ENCODE measurements at regions not wholly inside any gene's neighbourhood (a gene's known extent, or its start where the extent isn't known, plus 50 kb on each side); places are given as distances from the start of the nearest gene placed in this dataset.

DNA sequence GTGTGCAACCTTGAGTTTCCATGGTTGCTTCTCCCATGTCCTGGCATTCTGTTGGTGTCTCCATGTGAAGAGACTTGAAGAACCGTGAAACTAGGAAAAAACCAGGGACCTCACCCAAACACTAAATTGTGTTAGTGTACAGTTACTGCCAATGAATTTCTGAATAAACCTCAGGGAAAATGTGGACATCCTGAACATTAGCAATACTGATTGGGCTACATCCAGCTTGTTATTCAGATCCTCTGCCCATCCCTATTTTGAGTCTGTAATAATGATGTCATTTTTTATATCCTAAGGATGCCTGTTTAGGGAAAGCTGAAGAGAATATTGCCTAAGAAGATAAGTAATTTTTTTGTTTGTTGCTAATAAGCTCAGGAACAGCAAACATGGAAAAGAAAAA is 262.7 kb downstream of the TMA16 start:
- Histone ChIP-seq H3K9me3 (ENCODE audit: control insufficient read depth in 4 of 4, low read length in 3 of 4) (no peaks in the 10 kb centered on the region), H3K4me3 (ENCODE audit: low read depth in 1 of 3, low read length in 3 of 3) (no peak overlapping the region), H3K27ac (ENCODE audit: low read depth in 1 of 2, low read length in 2 of 2) (no peak overlapping the region), H3K9ac (ENCODE audit: low read depth in 1 of 2, low read length in 2 of 2) (no peak overlapping the region), H3K27me3 (ENCODE audit: control insufficient read depth in 4 of 4, insufficient read depth in 4 of 4, low read length in 3 of 4) (peaks cover 0 to 3% (median 0%) of the 10 kb centered on the region in 4 donors), H3K36me3 (ENCODE audit: control insufficient read depth in 4 of 4, insufficient read depth in 3 of 4, low read depth in 1 of 4, low read length in 3 of 4) (no peaks in the 10 kb centered on the region), H3K4me1 (ENCODE audit: control insufficient read depth in 4 of 4, insufficient read depth in 4 of 4, low read length in 3 of 4) (no peaks in the 10 kb centered on the region)
- DNase-seq (ENCODE audit: low spot score): no peak
- TF ChIP-seq JUND (IDR thresholded peaks at IDR 0.05): no peak
- TF ChIP-seq EGR1 (IDR thresholded peaks at IDR 0.05; ENCODE audit: low read depth in 2 of 2): no peak
- TF ChIP-seq, protein P1, sequence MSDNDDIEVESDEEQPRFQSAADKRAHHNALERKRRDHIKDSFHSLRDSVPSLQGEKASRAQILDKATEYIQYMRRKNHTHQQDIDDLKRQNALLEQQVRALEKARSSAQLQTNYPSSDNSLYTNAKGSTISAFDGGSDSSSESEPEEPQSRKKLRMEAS (IDR thresholded peaks at IDR 0.05): no peak
- no peak for TF ChIP-seq YY1 (IDR thresholded peaks at IDR 0.05)
- TF ChIP-seq HNF4G (IDR thresholded peaks at IDR 0.05): no peak
- TF ChIP-seq, protein P2, sequence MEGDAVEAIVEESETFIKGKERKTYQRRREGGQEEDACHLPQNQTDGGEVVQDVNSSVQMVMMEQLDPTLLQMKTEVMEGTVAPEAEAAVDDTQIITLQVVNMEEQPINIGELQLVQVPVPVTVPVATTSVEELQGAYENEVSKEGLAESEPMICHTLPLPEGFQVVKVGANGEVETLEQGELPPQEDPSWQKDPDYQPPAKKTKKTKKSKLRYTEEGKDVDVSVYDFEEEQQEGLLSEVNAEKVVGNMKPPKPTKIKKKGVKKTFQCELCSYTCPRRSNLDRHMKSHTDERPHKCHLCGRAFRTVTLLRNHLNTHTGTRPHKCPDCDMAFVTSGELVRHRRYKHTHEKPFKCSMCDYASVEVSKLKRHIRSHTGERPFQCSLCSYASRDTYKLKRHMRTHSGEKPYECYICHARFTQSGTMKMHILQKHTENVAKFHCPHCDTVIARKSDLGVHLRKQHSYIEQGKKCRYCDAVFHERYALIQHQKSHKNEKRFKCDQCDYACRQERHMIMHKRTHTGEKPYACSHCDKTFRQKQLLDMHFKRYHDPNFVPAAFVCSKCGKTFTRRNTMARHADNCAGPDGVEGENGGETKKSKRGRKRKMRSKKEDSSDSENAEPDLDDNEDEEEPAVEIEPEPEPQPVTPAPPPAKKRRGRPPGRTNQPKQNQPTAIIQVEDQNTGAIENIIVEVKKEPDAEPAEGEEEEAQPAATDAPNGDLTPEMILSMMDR (IDR thresholded peaks at IDR 0.05; ENCODE audit: low read depth, low read length, missing input control): no peak
- TF ChIP-seq, protein P3, sequence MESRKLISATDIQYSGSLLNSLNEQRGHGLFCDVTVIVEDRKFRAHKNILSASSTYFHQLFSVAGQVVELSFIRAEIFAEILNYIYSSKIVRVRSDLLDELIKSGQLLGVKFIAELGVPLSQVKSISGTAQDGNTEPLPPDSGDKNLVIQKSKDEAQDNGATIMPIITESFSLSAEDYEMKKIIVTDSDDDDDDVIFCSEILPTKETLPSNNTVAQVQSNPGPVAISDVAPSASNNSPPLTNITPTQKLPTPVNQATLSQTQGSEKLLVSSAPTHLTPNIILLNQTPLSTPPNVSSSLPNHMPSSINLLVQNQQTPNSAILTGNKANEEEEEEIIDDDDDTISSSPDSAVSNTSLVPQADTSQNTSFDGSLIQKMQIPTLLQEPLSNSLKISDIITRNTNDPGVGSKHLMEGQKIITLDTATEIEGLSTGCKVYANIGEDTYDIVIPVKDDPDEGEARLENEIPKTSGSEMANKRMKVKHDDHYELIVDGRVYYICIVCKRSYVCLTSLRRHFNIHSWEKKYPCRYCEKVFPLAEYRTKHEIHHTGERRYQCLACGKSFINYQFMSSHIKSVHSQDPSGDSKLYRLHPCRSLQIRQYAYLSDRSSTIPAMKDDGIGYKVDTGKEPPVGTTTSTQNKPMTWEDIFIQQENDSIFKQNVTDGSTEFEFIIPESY (IDR thresholded peaks at IDR 0.05): no peak
- TF ChIP-seq TAF1 (conservative IDR thresholded peaks at IDR 0.05): no peak
- TF ChIP-seq RAD21 (IDR thresholded peaks at IDR 0.05): no peak
- TF ChIP-seq HNF4A (conservative IDR thresholded peaks at IDR 0.05): no peak
- TF ChIP-seq RXRA (IDR thresholded peaks at IDR 0.05): no peak
- TF ChIP-seq GABPA (IDR thresholded peaks at IDR 0.05 in 1 of 2, conservative IDR thresholded peaks at IDR 0.05 in 1 of 2): no peak
- TF ChIP-seq FOXA1 (IDR thresholded peaks at IDR 0.05): no peak
- TF ChIP-seq FOXA2 (IDR thresholded peaks at IDR 0.05): no peak
- no peak for TF ChIP-seq SP1 (IDR thresholded peaks at IDR 0.05)
- TF ChIP-seq, protein P4, sequence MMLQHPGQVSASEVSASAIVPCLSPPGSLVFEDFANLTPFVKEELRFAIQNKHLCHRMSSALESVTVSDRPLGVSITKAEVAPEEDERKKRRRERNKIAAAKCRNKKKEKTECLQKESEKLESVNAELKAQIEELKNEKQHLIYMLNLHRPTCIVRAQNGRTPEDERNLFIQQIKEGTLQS (IDR thresholded peaks at IDR 0.05): no peak
- 70% methylated on average over 1 of the region's 1 CpG for WGBS

DNA sequence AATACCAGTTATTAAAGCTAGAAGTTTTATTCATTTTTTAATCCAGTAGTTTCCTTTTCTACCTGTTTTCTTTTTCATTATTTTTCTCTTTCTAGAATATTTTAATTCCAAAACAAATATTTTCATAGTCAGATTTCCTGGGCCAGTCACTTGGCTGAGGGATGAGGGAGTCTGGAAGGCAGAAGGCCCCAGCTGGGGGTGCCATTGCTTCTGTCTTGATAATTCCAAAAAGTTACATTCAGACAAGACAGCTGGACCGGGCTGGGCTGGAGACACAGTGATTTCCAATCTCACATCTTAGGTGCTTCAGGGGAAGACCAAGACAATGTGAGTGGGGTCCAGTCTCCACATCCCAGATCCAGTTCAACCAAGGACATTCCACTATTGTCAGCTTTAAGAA is 263.5 kb downstream of the TMA16 start:
- no peak overlapping the region for H3K9ac ChIP-seq (ENCODE audit: low read depth in 1 of 2, low read length in 2 of 2)
- no peak for TF ChIP-seq NR2F2 (IDR thresholded peaks at IDR 0.05)
- TF ChIP-seq EGR1 (IDR thresholded peaks at IDR 0.05; ENCODE audit: low read depth in 2 of 2): no peak
- TF ChIP-seq, protein P2 (IDR thresholded peaks at IDR 0.05; ENCODE audit: low read depth, low read length, missing input control): no peak
- TF ChIP-seq FOXA2 (IDR thresholded peaks at IDR 0.05): no peak
- no peak for TF ChIP-seq HNF4A (conservative IDR thresholded peaks at IDR 0.05)
- TF ChIP-seq RXRA (IDR thresholded peaks at IDR 0.05): no peak
- TF ChIP-seq, protein P5, sequence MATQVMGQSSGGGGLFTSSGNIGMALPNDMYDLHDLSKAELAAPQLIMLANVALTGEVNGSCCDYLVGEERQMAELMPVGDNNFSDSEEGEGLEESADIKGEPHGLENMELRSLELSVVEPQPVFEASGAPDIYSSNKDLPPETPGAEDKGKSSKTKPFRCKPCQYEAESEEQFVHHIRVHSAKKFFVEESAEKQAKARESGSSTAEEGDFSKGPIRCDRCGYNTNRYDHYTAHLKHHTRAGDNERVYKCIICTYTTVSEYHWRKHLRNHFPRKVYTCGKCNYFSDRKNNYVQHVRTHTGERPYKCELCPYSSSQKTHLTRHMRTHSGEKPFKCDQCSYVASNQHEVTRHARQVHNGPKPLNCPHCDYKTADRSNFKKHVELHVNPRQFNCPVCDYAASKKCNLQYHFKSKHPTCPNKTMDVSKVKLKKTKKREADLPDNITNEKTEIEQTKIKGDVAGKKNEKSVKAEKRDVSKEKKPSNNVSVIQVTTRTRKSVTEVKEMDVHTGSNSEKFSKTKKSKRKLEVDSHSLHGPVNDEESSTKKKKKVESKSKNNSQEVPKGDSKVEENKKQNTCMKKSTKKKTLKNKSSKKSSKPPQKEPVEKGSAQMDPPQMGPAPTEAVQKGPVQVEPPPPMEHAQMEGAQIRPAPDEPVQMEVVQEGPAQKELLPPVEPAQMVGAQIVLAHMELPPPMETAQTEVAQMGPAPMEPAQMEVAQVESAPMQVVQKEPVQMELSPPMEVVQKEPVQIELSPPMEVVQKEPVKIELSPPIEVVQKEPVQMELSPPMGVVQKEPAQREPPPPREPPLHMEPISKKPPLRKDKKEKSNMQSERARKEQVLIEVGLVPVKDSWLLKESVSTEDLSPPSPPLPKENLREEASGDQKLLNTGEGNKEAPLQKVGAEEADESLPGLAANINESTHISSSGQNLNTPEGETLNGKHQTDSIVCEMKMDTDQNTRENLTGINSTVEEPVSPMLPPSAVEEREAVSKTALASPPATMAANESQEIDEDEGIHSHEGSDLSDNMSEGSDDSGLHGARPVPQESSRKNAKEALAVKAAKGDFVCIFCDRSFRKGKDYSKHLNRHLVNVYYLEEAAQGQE (IDR thresholded peaks at IDR 0.05): no peak
- no peak overlapping the region for H3K4me3 ChIP-seq (ENCODE audit: low read depth in 1 of 3, low read length in 3 of 3)
- H3K27ac ChIP-seq (ENCODE audit: low read depth in 1 of 2, low read length in 2 of 2): no peak overlapping the region
- H3K27me3 ChIP-seq (ENCODE audit: control insufficient read depth in 4 of 4, insufficient read depth in 4 of 4, low read length in 3 of 4): peaks cover 0 to 3% (median 0%) of the 10 kb centered on the region in 4 donors
- no peaks in the 10 kb centered on the region for H3K4me1 ChIP-seq (ENCODE audit: control insufficient read depth in 4 of 4, insufficient read depth in 4 of 4, low read length in 3 of 4)
- no peaks in the 10 kb centered on the region for H3K9me3 ChIP-seq (ENCODE audit: control insufficient read depth in 4 of 4, low read length in 3 of 4)
- H3K36me3 ChIP-seq (ENCODE audit: control insufficient read depth in 4 of 4, insufficient read depth in 3 of 4, low read depth in 1 of 4, low read length in 3 of 4): no peaks in the 10 kb centered on the region
- no peak for DNase-seq (ENCODE audit: low spot score)
- 53% methylated on average over 1 of the region's 1 CpG for WGBS

Data from liver (tissue), 8 donors.